Vagina (tissue), 2 donors: ENCODE measurements at regions not wholly inside any gene's neighbourhood (a gene's known extent, or its start where the extent isn't known, plus 50 kb on each side); places are given as distances from the start of the nearest gene placed in this dataset.

Experiments used
- POLR2A ChIP-seq, 2 donors: fragments of 450-650 bp; IDR thresholded peaks; one replicate each; pipeline ENCODE4 v1.6.1; 2017; ENCODE audit warnings: antibody characterized with exemption in 2 of 2, mild to moderate bottlenecking in 2 of 2, moderate library complexity in 2 of 2
- POLR2AphosphoS5 ChIP-seq, 2 donors: sonication (generic); formaldehyde crosslinking; IDR thresholded peaks; one replicate each; pipeline ENCODE4 v1.9.0; 2017; ENCODE audit warnings: antibody characterized with exemption in 2 of 2, mild to moderate bottlenecking in 2 of 2, low read depth in 1 of 2; ENCODE audit not compliant: insufficient read depth in 1 of 2
- TF ChIP-seq, protein P1 (sequence below), 3 experiments: fragments of 450-650 bp in 2 of 3; fragments of 200-600 bp in 1 of 3; sonication (generic) in 1 of 3; IDR thresholded peaks; one replicate each; pipeline ENCODE4 v1.5.1; 2017 to 2019; ENCODE audit warnings: antibody characterized with exemption in 3 of 3, mild to moderate bottlenecking in 2 of 3, moderate library complexity in 2 of 3

DNA sequence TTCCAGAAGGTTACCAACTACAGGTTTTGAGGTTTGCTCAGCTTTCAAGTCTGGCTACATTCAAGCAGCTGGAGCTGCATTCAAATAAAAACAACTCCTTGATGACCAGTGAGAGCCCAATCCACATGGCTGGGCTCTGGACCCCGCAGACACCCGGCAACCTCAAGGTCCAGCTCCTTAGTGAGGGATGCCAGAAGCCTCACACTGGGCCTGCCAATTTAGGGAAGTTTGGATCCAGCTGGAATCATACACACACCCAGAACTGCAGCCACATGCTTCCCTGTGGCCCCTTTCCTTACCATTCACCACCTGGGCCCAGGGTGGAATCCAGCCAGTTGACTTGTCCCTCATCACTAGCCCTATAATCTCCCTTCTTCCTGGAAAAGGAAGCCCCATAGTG lies 123.7 kb downstream of the UBE2U start:
- TF ChIP-seq, protein P1, sequence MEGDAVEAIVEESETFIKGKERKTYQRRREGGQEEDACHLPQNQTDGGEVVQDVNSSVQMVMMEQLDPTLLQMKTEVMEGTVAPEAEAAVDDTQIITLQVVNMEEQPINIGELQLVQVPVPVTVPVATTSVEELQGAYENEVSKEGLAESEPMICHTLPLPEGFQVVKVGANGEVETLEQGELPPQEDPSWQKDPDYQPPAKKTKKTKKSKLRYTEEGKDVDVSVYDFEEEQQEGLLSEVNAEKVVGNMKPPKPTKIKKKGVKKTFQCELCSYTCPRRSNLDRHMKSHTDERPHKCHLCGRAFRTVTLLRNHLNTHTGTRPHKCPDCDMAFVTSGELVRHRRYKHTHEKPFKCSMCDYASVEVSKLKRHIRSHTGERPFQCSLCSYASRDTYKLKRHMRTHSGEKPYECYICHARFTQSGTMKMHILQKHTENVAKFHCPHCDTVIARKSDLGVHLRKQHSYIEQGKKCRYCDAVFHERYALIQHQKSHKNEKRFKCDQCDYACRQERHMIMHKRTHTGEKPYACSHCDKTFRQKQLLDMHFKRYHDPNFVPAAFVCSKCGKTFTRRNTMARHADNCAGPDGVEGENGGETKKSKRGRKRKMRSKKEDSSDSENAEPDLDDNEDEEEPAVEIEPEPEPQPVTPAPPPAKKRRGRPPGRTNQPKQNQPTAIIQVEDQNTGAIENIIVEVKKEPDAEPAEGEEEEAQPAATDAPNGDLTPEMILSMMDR (IDR thresholded peaks at IDR 0.05) = no peak
- no peak for TF ChIP-seq POLR2AphosphoS5 (IDR thresholded peaks at IDR 0.05; ENCODE audit: insufficient read depth in 1 of 2, low read depth in 1 of 2)
- TF ChIP-seq POLR2A (IDR thresholded peaks at IDR 0.05) = no peak
